DMS53 (cell line): ENCODE measurements at regions not wholly inside any gene's neighbourhood (a gene's known extent, or its start where the extent isn't known, plus 50 kb on each side); places are given as distances from the start of the nearest gene placed in this dataset.

Source experiments
- DNase-seq: peaks from one replicate; lab custom pipeline; 2025; lab: John Stamatoyannopoulos, UW

GRCh38 chr11:120032766-120033390, 105.0 kb downstream of the TRIM29 start:
- DNase-seq: no peak

GRCh38 chr11:120031612-120032600, 106.0 kb downstream of the TRIM29 start:
- no peak for DNase-seq

GRCh38 chr11:120031156-120031555, 106.8 kb downstream of the TRIM29 start:
- DNase-seq: no peak

GRCh38 chr11:120030411-120030810, 107.5 kb downstream of the TRIM29 start:
- DNase-seq: no peak

- DNase-seq: no peak
Measured at GRCh38 chr11:120029321-120029720, 108.6 kb downstream of the TRIM29 start.

- no peak for DNase-seq
Measured at GRCh38 chr11:120028897-120029258, 109.0 kb downstream of the TRIM29 start.

GRCh38 chr11:120028181-120028896, 109.6 kb downstream of the TRIM29 start:
- peak; percentile 45 for DNase-seq

- DNase-seq: no peak
Measured at GRCh38 chr11:120027546-120028180, 110.2 kb downstream of the TRIM29 start.

GRCh38 chr11:120025606-120026335, 112.1 kb downstream of the TRIM29 start:
- peak; percentile 30 for DNase-seq

GRCh38 chr11:120024586-120024985, 113.3 kb downstream of the TRIM29 start:
- DNase-seq: no peak

- DNase-seq: no peak
Measured at GRCh38 chr11:120024046-120024445, 113.9 kb downstream of the TRIM29 start.

GRCh38 chr11:120023551-120023950, 114.4 kb downstream of the TRIM29 start:
- DNase-seq: no peak

GRCh38 chr11:120023120-120023519, 114.8 kb downstream of the TRIM29 start:
- no peak for DNase-seq

- no peak for DNase-seq
Measured at GRCh38 chr11:120022617-120023016, 115.3 kb downstream of the TRIM29 start.

GRCh38 chr11:120021978-120022377, 115.9 kb downstream of the TRIM29 start:
- DNase-seq: no peak

GRCh38 chr11:120021391-120021953, 116.4 kb downstream of the TRIM29 start:
- DNase-seq: no peak

GRCh38 chr11:120020981-120021380, 116.9 kb downstream of the TRIM29 start:
- DNase-seq: no peak

GRCh38 chr11:120020486-120020885, 117.4 kb downstream of the TRIM29 start:
- no peak for DNase-seq

GRCh38 chr11:120019191-120019590, 118.7 kb downstream of the TRIM29 start:
- DNase-seq: no peak

GRCh38 chr11:120017582-120018150, 120.2 kb downstream of the TRIM29 start:
- DNase-seq: no peak
